ENCODE measurements at regions not wholly inside any gene's neighbourhood (a gene's known extent, or its start where the extent isn't known, plus 50 kb on each side); places are given as distances from the start of the nearest gene placed in this dataset.

- no peak for TF ChIP-seq EZH2phosphoT487 (IDR thresholded peaks at IDR 0.05; ENCODE audit: insufficient read depth, low read depth)
- no peak for TF ChIP-seq EZH2 (IDR thresholded peaks at IDR 0.05; ENCODE audit: insufficient read depth, poor library complexity, severe bottlenecking)
Observed at GRCh38 chr3:168398371-168399025, 302.8 kb upstream of the GOLIM4 start.

Measured in GM23248 (cell line).